Kidney epithelial cell (primary cell): ENCODE measurements at regions not wholly inside any gene's neighbourhood (a gene's known extent, or its start where the extent isn't known, plus 50 kb on each side); places are given as distances from the start of the nearest gene placed in this dataset.

Experiments used
- DNase-seq: peaks from one replicate; pipeline ENCODE4 v3.0.0-alpha.2; 2010; ENCODE audit warnings: low read depth
- H3K27me3 ChIP-seq: 2 replicates; pipeline ENCODE4 v1.6.0; 2011; ENCODE audit warnings: low read length; ENCODE audit not compliant: control insufficient read depth, insufficient read depth
- H3K36me3 ChIP-seq: 2 replicates; pipeline ENCODE4 v1.5.1; 2011; ENCODE audit warnings: low read length; ENCODE audit not compliant: control insufficient read depth, insufficient read depth
- H3K4me3 ChIP-seq: 2 replicates; pipeline ENCODE4 v1.5.1; 2011; ENCODE audit warnings: low read depth, mild to moderate bottlenecking, control low read depth, low read length
- CTCF ChIP-seq: IDR thresholded peaks from 2 replicates; pipeline ENCODE4 v1.5.1; 2011; ENCODE audit warnings: mild to moderate bottlenecking, moderate library complexity, low read length, control low read depth, inconsistent platforms; ENCODE audit not compliant: insufficient read depth, poor library complexity, severe bottlenecking

DNA sequence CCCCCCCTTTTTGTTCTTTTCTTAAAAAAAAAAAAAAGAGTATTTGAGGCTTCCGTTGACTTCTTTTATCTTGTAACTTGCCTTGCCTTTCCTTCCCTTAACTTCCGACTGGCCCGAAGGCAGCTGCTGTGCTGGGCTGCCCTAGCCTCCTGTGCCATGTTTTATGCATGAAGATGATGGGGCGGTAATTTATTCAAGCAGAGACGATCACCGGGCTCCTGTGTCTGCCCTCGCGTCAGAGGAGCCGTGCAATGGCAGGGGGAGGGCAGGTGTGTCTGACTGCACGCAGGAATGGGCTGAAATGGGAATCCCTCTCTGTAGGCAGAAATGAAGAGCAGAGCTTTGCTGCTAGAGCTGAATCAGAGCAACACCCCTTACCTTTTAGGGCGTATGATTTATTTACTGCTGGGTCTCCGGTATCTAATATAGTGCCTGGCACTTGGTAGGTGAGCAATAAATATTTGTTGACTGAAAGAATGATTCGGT, 106.3 kb upstream of the RIPOR2 start:
- no peaks in the 10 kb centered on the region for H3K36me3 ChIP-seq
- H3K27me3 ChIP-seq, result no peaks in the 10 kb centered on the region
- DNase-seq, result no peak
- TF ChIP-seq CTCF, result no peak
- no peak overlapping the region for H3K4me3 ChIP-seq

DNA sequence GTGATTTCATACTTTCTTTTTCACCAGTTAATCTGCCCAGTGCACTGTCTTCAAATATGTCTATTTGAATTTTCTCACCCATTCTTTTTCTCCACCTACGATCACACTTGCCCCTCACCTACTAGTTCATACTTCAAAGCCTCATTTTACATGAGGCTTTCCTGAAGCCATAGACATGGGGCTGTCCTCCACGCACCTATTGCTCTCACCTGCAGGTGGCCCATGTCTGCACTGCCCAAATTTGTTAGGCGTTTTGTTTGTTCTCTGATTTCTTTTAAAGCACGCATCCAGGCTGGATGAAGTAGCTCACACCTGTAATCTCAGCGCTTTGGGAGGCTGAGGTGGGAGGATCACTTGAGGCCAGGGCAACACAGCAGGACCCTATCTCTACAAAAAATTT, 106.8 kb upstream of the RIPOR2 start:
- H3K27me3 ChIP-seq, result no peaks in the 10 kb centered on the region
- no peaks in the 10 kb centered on the region for H3K36me3 ChIP-seq
- DNase-seq, result no peak
- no peak for TF ChIP-seq CTCF
- no peak overlapping the region for H3K4me3 ChIP-seq

DNA sequence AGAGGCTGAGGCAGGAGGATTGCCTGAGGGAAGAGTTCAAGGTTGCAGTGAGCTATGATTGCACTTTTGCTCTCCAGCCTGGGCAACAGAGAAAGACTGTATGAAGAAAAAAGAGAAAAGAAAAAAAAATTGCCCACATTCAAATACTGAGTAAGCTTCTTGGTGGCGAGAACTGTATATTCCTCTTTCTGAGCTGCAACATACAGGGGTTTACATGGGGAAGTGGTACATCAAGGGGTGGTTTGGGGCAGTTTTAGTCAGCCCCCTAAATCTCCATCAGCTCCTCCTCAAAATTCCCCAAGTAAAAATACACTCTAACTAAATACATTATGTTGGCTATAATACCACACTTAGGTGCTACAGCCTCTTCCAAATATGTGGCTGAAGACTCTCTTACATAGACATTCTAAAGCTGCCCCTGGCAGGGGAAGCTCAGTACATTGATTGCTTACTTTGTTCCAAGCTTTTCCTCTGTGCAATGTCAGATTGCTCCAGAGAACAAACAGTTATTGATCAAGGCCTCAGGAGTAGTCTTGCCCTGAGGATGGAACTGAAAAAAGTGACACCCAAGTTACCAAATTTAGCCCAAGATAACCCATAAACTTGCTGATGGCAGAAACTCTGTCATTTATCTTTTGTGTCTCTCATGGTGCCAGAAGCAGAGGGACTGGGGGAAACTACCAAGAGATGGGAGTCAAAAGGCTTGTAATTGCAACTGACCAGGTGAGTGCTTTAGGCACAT, 107.4 kb upstream of the RIPOR2 start:
- Histone ChIP-seq H3K27me3 (no peaks in the 10 kb centered on the region), H3K36me3 (no peaks in the 10 kb centered on the region), H3K4me3 (no peak overlapping the region)
- no peak for TF ChIP-seq CTCF
- DNase-seq, result no peak

- Histone ChIP-seq H3K27me3 (no peaks in the 10 kb centered on the region), H3K4me3 (no peak overlapping the region), H3K36me3 (no peaks in the 10 kb centered on the region)
- DNase-seq, result no peak
- no peak for TF ChIP-seq CTCF
Measured at GRCh38 chr6:25043892-25044291, 108.1 kb upstream of the RIPOR2 start.

GRCh38 chr6:25046942-25047341, 111.2 kb upstream of the RIPOR2 start:
- H3K36me3 ChIP-seq, result no peaks in the 10 kb centered on the region
- no peak for DNase-seq
- no peak overlapping the region for H3K4me3 ChIP-seq
- TF ChIP-seq CTCF, result no peak
- H3K27me3 ChIP-seq, result no peaks in the 10 kb centered on the region

DNA sequence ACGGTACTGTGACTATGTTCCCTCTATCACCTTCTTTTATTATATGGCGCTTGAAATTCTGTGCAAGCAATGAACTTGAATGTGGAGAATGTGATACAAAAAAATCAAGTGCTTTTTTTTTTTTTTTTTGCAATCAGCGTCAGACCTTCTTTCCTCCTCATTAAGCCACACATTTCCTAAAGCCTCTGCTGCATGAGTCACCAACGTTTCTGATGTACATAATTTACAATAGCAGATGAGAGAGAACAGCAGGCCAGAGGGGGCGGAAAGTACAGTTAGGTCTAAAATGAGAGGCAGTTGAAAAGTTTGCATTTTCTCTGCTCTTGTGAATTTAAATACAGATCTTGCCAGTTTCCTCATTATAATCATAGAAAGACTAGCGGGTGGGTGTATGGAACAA, 114.6 kb upstream of the RIPOR2 start:
- H3K36me3 ChIP-seq, result no peaks in the 10 kb centered on the region
- no peaks in the 10 kb centered on the region for H3K27me3 ChIP-seq
- no peak overlapping the region for H3K4me3 ChIP-seq
- TF ChIP-seq CTCF, result no peak
- DNase-seq, result peak; percentile 25
